Embryonic facial prominence (tissue), 1 donor: ENCODE measurements at regions not wholly inside any gene's neighbourhood (a gene's known extent, or its start where the extent isn't known, plus 50 kb on each side); places are given as distances from the start of the nearest gene placed in this dataset.

Source experiments
- DNase-seq: peaks from one replicate; pipeline ENCODE4 v3.0.0-alpha.2; 2016; ENCODE audit errors: extremely low spot score

- no peak for DNase-seq
Measured at GRCh38 chr4:65126200-65126599, 544.1 kb downstream of the EPHA5 start.

- DNase-seq, result no peak
Measured at GRCh38 chr4:65120287-65120686, 550.0 kb downstream of the EPHA5 start.

- DNase-seq, result no peak
Measured at GRCh38 chr4:65102419-65102818, 567.9 kb downstream of the EPHA5 start.

GRCh38 chr4:65096630-65097029, 573.7 kb downstream of the EPHA5 start:
- no peak for DNase-seq

- DNase-seq, result no peak
Measured at GRCh38 chr4:65089666-65090065, 580.6 kb downstream of the EPHA5 start.

GRCh38 chr4:65083076-65083475, 587.2 kb downstream of the EPHA5 start:
- no peak for DNase-seq

- DNase-seq, result no peak
Measured at GRCh38 chr4:65071564-65071963, 598.7 kb downstream of the EPHA5 start.

- no peak for DNase-seq
Measured at GRCh38 chr4:65069177-65069576, 601.1 kb downstream of the EPHA5 start.

GRCh38 chr4:65066106-65066505, 604.2 kb downstream of the EPHA5 start:
- no peak for DNase-seq

GRCh38 chr4:65063601-65064000, 606.7 kb downstream of the EPHA5 start:
- no peak for DNase-seq

- no peak for DNase-seq
Measured at GRCh38 chr4:65050786-65051185, 619.5 kb downstream of the EPHA5 start.

GRCh38 chr4:65046192-65047133, 623.8 kb downstream of the EPHA5 start:
- DNase-seq, result no peak

- no peak for DNase-seq
Measured at GRCh38 chr4:65033899-65034298, 624.6 kb upstream of the TECRL start.

GRCh38 chr4:65028592-65028991, 619.3 kb upstream of the TECRL start:
- no peak for DNase-seq

- DNase-seq, result no peak
Measured at GRCh38 chr4:65023883-65024670, 614.8 kb upstream of the TECRL start.

GRCh38 chr4:65023081-65023480, 613.8 kb upstream of the TECRL start:
- DNase-seq, result no peak

GRCh38 chr4:65021737-65022136, 612.5 kb upstream of the TECRL start:
- DNase-seq, result no peak

GRCh38 chr4:65021149-65021548, 611.9 kb upstream of the TECRL start:
- DNase-seq, result no peak

GRCh38 chr4:65019775-65020174, 610.5 kb upstream of the TECRL start:
- no peak for DNase-seq

- DNase-seq, result no peak
Measured at GRCh38 chr4:65018313-65018712, 609.1 kb upstream of the TECRL start.

- no peak for DNase-seq
Measured at GRCh38 chr4:65014078-65014477, 604.8 kb upstream of the TECRL start.

- DNase-seq, result no peak
Measured at GRCh38 chr4:65007841-65008439, 598.7 kb upstream of the TECRL start.
